ENCODE measurements at regions not wholly inside any gene's neighbourhood (a gene's known extent, or its start where the extent isn't known, plus 50 kb on each side); places are given as distances from the start of the nearest gene placed in this dataset.

- no peak for TF ChIP-seq CTCF (IDR thresholded peaks at IDR 0.05; ENCODE audit: insufficient read depth, low read length)
- no peak for TF ChIP-seq GABPA (IDR thresholded peaks at IDR 0.05; ENCODE audit: low read depth)
- TF ChIP-seq REST (IDR thresholded peaks at IDR 0.05; ENCODE audit: insufficient replicate concordance, low read depth) = no peak
- no peak for TF ChIP-seq POLR2AphosphoS5 (IDR thresholded peaks at IDR 0.05; ENCODE audit: low read depth)
Observed at GRCh38 chr11:38038777-38039176, 1440.7 kb upstream of the RAG2 start.

Measured in HL-60 (cell line).